Activated T-cell treated with anti-CD3 and anti-CD28 coated beads for 48 hours (primary cell): ENCODE measurements at regions not wholly inside any gene's neighbourhood (a gene's known extent, or its start where the extent isn't known, plus 50 kb on each side); places are given as distances from the start of the nearest gene placed in this dataset.

Experiments used
- DNase-seq: peaks from one replicate; pipeline ENCODE4 v3.0.0-alpha.2; 2020; ENCODE audit warnings: low read depth

GRCh38 chr5:35478856-35479682 is 138.6 kb upstream of the SPEF2 start:
- no peak for DNase-seq

DNA sequence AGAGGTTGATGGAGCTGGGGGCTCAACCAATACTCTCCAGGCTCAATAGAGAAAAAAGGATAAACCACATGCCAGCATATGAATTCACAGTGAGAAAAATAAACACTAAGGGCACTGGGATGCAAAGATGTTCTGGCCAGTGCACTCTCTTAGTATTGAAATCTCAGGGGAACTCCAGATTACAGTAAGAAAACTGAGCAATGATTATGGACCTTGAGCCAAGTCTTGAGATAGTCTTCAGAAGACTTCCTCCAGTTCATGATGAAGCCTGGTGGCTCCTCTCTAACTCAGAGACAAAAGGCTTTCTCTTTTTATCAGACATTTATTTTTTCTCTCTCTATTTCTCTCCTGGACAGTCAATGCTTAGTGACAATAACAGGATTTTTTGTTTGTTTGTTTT is 139.8 kb upstream of the SPEF2 start:
- no peak for DNase-seq

- DNase-seq = no peak
Observed at GRCh38 chr5:35477321-35477720, 140.3 kb upstream of the SPEF2 start.

GRCh38 chr5:35476797-35477196 is 140.9 kb upstream of the SPEF2 start:
- no peak for DNase-seq

GRCh38 chr5:35476036-35476435 is 141.6 kb upstream of the SPEF2 start:
- no peak for DNase-seq

- DNase-seq = no peak
Observed at GRCh38 chr5:35473589-35473988, 144.1 kb upstream of the SPEF2 start.

GRCh38 chr5:35470866-35471265 is 146.8 kb upstream of the SPEF2 start:
- no peak for DNase-seq

DNA sequence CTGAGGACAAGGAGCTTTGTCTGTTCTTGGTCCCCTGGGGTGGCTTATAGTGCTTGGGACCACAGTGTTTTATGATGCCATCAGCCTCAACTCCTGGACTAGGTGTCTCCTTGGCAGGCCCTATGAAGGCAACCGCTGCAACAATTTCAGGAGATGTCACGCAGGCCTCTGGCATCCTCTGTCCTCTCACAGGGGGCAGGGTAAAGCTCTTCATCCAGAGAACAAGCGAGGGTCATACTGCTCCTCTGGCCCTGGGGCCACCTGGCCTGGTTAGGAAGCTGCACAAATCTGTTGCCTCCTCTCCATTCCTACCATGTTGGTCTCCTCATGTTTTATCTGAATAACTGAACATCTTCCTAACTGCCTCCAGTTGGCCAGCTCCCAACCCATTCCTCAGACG is 148.9 kb upstream of the SPEF2 start:
- DNase-seq = no peak

DNA sequence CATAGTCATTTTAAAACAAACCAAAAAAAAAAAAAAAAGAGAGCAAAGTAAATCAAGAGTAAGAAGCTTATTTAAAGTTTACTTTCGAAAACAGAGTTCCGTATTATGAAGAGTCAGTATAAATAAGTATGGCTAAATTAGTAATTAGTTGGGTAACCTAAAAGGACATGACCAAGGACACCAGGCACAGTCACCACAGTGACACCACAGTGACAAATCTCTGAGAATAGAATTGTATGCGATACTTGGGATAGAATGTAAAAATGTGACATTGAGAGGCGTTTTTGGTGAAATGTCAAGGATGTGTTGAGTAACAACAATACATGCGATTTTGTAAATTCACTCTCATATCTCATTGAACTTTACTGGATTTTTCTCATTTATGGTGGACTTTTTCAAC is 150.9 kb upstream of the SPEF2 start:
- DNase-seq = no peak

- DNase-seq = no peak
Observed at GRCh38 chr5:35464757-35465156, 152.9 kb upstream of the SPEF2 start.

GRCh38 chr5:35461530-35461929 is 156.1 kb upstream of the SPEF2 start:
- DNase-seq = no peak

- no peak for DNase-seq
Observed at GRCh38 chr5:35458824-35459207, 158.8 kb upstream of the SPEF2 start.

DNA sequence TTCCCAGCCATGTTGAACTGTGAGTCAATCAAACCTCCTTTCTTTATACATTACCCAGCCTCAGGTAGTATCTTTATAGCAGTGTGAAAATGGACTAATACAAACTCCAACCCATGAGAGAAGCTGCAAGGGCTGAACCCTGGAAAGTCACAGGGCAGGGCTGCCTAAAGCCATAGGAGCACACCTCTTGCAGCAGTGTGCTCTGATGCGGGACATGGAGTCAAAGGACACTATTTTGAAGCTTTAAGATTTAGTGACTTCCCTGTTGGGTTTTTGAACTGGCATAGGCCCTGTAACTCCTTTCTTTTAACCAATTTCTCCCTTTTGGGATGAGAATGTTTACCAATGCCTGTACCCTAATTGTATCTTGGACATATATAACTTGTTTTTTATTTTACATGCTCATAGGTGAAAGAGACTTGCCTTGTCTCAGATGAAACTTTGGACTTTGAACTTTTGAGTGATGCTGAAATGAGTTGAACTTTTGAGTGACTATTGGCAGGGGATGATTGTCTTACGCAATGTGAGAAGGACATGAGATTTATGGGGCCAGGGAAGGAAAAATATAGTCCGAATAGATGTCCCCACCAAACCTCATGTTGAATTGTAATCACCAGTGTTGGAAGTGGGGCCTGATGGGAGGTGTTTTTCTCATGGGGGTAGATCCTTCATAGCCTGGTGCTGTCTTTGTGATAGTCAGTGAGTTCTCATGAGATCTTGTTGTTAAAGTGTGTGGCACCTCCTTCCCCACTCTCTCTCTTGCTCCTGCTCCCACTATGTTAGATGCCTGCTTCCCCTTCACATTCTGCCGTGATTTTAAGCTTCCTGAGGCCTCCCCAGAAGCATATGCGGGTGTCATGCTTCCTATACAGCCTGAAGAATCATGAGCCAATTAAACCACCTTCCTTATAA is 159.5 kb upstream of the SPEF2 start:
- DNase-seq = no peak

DNA sequence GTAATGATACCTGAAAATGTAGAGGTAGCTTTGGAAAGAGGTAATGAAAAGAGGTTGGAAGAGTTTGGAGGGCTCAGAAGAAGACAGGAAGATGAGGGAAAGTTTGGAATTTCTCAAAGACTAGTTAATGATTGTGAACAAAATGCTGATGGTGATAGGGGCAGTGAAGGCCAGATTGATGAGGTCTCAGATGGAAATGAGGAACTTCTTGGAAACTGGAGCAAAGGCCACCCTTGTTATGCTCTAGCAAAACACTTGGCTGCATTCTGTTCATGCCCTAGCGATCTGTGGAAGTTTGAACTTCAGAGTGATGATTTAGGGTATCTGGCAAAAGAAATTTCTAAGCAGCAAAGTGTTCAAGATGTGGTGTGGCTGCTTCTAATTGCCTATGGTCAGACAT is 161.2 kb upstream of the SPEF2 start:
- DNase-seq = no peak

- no peak for DNase-seq
Observed at GRCh38 chr5:35454011-35454525, 163.6 kb upstream of the SPEF2 start.

DNA sequence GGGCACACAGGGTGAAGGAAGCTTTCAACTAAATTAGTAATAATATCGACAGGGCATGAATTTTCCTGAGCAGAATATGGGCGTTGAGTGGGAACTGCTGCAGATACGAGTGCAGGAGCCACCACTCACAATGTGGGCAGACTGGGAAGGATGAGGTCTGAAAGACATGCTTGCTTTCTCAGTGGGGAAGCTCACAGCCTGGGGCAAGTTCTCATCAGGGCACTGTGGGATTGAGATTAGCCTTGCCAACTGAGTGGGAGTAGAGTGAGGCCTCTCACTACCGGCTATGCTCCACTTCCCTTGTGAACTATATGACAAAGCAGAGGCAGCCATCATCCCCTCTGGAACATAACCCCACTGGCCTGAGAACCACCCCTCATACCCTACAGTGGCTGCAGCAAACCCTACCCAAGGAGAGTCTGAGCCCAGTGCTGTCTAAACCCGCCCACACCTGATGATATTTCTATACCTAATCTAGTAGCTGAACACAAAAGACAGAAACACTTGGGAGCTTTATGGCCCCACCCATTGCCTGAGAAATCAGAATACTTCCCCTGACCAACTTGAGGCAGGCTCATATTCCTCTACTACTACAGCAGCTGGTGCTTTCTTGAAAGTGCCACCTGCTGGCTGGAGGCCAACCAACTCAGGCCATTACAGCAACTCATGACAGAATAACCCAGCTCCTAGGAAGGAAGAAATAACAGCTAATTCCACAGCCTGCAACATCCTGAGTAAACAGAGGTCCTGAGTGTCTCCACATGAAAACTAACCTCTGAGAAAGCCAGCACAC is 173.7 kb upstream of the SPEF2 start:
- DNase-seq = no peak

DNA sequence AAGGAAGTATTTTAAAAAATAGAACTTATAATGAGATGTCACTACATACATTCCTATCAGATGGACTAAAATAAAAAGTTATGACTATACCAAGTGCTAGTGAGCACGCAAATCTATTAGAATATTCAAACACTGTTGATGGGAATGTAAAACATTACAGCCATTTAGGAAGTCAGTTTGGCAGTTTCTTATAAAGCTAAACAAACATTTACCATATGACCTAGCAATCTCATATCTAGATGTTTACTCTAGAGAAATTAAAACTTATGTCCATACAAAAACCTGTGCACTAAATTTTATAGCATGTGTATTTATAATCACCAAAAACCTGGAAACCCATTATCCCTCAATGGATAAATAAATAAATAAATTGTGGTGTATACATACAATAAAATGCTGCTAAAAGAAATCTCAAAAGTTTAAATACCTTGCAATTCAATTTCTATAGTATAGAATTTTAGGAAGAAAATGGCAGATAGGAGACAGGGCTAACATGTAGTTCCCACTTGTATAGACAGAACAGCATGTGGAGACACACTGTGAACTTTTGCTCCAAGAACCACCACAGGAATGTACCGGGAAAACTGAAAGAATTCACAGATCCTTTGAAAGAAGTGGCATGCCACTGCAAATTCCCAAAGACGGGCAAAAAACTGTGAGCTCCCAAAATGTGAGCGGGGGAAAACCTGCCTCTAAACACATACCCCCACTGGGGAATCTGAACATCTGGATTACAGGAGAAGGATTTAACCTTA is 174.6 kb upstream of the SPEF2 start:
- no peak for DNase-seq

DNA sequence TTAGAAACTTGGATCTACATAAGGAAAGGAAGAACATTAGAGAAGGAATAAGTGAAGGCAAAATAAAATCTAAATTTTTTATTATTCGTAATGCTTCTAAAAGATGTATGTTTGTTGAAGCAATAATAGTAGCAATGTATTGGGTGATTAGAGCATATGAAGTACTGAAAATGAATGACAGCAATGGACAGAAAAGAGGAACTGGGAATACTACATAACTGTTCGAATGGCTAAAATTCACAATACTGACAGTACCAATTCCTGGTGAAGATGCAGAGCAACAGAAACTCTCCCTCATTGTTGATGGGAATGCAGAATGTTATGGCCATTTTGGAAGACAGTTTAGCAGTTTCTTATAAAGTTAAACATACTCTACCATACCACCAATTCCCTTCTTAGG is 177.3 kb upstream of the SPEF2 start:
- DNase-seq = no peak

DNA sequence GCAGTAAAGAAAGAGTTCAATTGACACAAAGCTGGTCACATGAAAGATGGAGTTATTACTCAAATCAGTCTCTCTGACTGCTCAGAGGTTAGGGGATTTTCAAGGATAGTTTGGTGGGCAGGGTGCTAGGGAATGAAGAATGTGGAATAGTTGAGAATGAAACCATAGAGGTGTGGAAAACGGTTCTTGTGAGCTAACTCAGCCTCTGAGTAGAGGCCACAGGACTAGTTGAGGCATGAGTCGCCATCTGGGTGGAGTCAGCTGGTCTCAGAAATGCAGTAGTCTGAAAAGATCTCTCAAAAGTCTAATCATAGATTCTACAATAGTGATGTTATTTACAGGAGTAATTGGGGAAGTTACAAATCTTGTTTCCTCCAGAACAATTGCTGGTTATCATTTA is 178.9 kb upstream of the SPEF2 start:
- DNase-seq = no peak

DNA sequence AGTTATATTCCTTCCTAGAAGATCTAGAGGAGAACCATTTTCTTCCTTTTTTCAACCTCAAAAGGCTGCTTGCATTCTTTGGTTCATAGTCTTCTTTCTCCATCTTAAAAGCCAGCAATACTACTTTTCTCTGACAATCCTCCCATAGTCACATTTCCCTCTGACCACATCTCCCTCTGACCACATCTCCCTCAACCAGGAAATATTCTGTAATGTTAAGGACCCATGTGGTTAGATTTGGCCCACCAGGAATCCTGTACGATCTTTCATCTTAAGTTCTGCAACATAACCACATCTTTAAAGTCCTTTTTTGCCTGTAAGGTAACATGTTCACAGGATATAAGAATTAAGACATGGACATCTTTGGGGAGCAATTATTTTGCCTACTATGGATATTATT is 179.4 kb upstream of the SPEF2 start:
- no peak for DNase-seq

DNA sequence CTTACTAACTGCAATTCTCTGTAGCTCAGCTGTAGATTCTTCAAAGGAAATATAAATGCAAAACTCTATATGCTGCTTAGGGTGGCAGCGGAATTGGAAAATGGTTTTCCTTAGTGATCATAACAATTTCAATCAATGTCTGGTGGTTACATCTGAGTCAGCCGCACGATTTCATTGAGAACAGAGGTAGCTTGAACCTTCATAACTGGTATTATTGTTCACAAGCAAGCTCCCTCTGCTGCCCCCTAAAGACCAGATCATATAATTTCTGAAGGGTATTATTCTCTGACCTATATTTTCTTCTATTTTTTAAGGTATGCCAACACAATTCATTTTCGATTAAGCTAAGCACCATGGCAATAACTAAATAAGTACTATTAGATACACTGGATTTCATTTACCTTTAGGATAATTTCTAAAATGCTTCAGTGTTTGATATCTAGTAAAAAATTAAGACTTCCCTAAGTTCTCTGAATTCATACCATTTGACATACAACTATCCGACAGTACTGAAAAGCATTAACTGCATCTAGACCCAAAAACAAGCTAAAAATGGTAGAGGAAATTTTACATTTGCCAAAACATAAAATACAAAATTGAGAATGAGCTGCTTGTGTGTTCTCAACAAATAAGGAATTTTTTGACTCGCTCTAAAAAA is 181.1 kb upstream of the SPEF2 start:
- no peak for DNase-seq
